IMR-90 (cell line): ENCODE measurements at regions not wholly inside any gene's neighbourhood (a gene's known extent, or its start where the extent isn't known, plus 50 kb on each side); places are given as distances from the start of the nearest gene placed in this dataset.

Source experiments
- ATAC-seq: fragments of 200-7000 bp; cut with Tn5 transposase; 2 replicates; pipeline ENCODE4 v1.9.1; 2020; ENCODE audit warnings: low read depth, mild to moderate bottlenecking, moderate library complexity
- BruUV-seq: library from RNA; stranded (reverse); fragments of 400-500 nt; replicated peaks from 2 replicates; lab custom pipeline; 2021; lab: Mats Ljungman, UMichigan
- CTCF ChIA-PET: fragments of 300-600 bp; formaldehyde crosslinking; extraction: SDS; loops from one replicate; lab custom pipeline; 2021; ENCODE audit warnings: antibody characterized with exemption; lab: Yijun Ruan, JAX
- POLR2A ChIA-PET: fragments of 300-600 bp; sonication (Branson Sonifier 250); formaldehyde crosslinking; loops from one replicate; lab custom pipeline; 2022; ENCODE audit warnings: antibody characterized with exemption; ENCODE audit not compliant: unreplicated experiment; lab: Charles Lee
- DNase-seq: peaks from one replicate; pipeline ENCODE4 v3.0.0; 2013
- H2AFZ ChIP-seq: replicated peaks from 2 replicates; pipeline ENCODE3; 2013; ENCODE audit warnings: low read length, mild to moderate bottlenecking; ENCODE audit not compliant: poor library complexity
- H2AK5ac ChIP-seq: 2 replicates; pipeline ENCODE4 v1.6.1; 2013; ENCODE audit warnings: low read depth, low read length, inconsistent platforms
- H2AK9ac ChIP-seq: replicated peaks from 2 replicates; pipeline ENCODE3; 2013; ENCODE audit warnings: mild to moderate bottlenecking, low read depth, low read length, moderate library complexity; ENCODE audit not compliant: poor library complexity
- H2BK120ac ChIP-seq: 2 replicates; pipeline ENCODE4 v1.6.1; 2013; ENCODE audit warnings: low read depth, low read length, inconsistent platforms
- H2BK15ac ChIP-seq: 3 replicates; pipeline ENCODE4 v1.6.1; 2013; ENCODE audit warnings: low read depth, low read length, inconsistent platforms
- H2BK20ac ChIP-seq: 2 replicates; pipeline ENCODE4 v1.6.1; 2013; ENCODE audit warnings: low read depth, mild to moderate bottlenecking, inconsistent platforms, low read length, moderate library complexity
- H2BK5ac ChIP-seq: 2 replicates; pipeline ENCODE4 v1.6.1; 2013; ENCODE audit warnings: mild to moderate bottlenecking, low read depth, low read length, inconsistent platforms; ENCODE audit not compliant: poor library complexity, severe bottlenecking
- H3K14ac ChIP-seq: replicated peaks from 2 replicates; pipeline ENCODE4 v1.6.1; 2013; ENCODE audit warnings: low read depth, low read length, inconsistent platforms
- H3K18ac ChIP-seq: 2 replicates; pipeline ENCODE4 v1.6.1; 2013; ENCODE audit warnings: low read depth, low read length, control low read depth
- H3K23ac ChIP-seq: 2 replicates; pipeline ENCODE4 v1.6.1; 2013; ENCODE audit warnings: low read depth, low read length, inconsistent platforms
- H3K27ac ChIP-seq: 2 replicates; pipeline ENCODE4 v1.5.1; 2013; ENCODE audit warnings: mild to moderate bottlenecking, control low read depth, low read length; ENCODE audit not compliant: insufficient read depth
- H3K27me3 ChIP-seq: 2 replicates; pipeline ENCODE4 v1.6.1; 2013; ENCODE audit warnings: low read length; ENCODE audit not compliant: control insufficient read depth, insufficient read depth
- H3K36me3 ChIP-seq: 2 replicates; pipeline ENCODE4 v1.6.1; 2013; ENCODE audit warnings: low read length, mixed read lengths; ENCODE audit not compliant: control insufficient read depth, insufficient read depth
- H3K4ac ChIP-seq: 2 replicates; pipeline ENCODE4 v1.6.1; 2013; ENCODE audit warnings: low read depth, low read length, inconsistent platforms
- H3K4me1 ChIP-seq: 2 replicates; pipeline ENCODE4 v1.6.1; 2013; ENCODE audit warnings: low read length, mixed read lengths; ENCODE audit not compliant: control insufficient read depth, insufficient read depth
- H3K4me2 ChIP-seq: 2 replicates; pipeline ENCODE4 v1.6.1; 2013; ENCODE audit warnings: low read depth, mild to moderate bottlenecking, control low read depth, low read length, moderate library complexity
- H3K4me3 ChIP-seq: 2 replicates; pipeline ENCODE4 v1.5.1; 2013; ENCODE audit warnings: low read depth, mild to moderate bottlenecking, control low read depth, low read length, moderate library complexity; ENCODE audit not compliant: insufficient read depth
- H3K56ac ChIP-seq: 2 replicates; pipeline ENCODE4 v1.6.1; 2013; ENCODE audit warnings: low read length, inconsistent platforms; ENCODE audit not compliant: insufficient read depth; ENCODE audit errors: extremely low read depth
- H3K79me1 ChIP-seq, 2 experiments: 2 replicates each; pipeline ENCODE4 v1.6.1; 2013; ENCODE audit warnings: low read length in 2 of 2, inconsistent platforms in 1 of 2, low read depth in 1 of 2
- H3K9ac ChIP-seq: 2 replicates; pipeline ENCODE4 v1.6.1; 2013; ENCODE audit warnings: low read depth, low read length, control low read depth
- H3K9me1 ChIP-seq: 2 replicates; pipeline ENCODE4 v1.6.1; 2013; ENCODE audit warnings: low read length, inconsistent platforms; ENCODE audit not compliant: insufficient read depth
- H3K9me3 ChIP-seq: 2 replicates; pipeline ENCODE4 v1.6.1; 2013; ENCODE audit warnings: low read length; ENCODE audit not compliant: control insufficient read depth, insufficient read depth
- H4K20me1 ChIP-seq: 2 replicates; pipeline ENCODE4 v1.6.1; 2013; ENCODE audit warnings: low read length, inconsistent platforms; ENCODE audit not compliant: insufficient read depth
- H4K5ac ChIP-seq: 2 replicates; pipeline ENCODE4 v1.6.1; 2013; ENCODE audit warnings: mild to moderate bottlenecking, low read depth, low read length, control low read depth
- H4K8ac ChIP-seq, 2 experiments: 2 replicates each; pipeline ENCODE4 v1.6.1; 2013; ENCODE audit warnings: low read depth in 2 of 2, low read length in 2 of 2, control low read depth in 1 of 2, inconsistent platforms in 1 of 2
- H4K91ac ChIP-seq: 2 replicates; pipeline ENCODE4 v1.6.1; 2013; ENCODE audit warnings: low read depth, low read length, inconsistent platforms; ENCODE audit not compliant: insufficient read depth
- BHLHE40 ChIP-seq: fragments of 150-350 bp; IDR thresholded peaks from 2 replicates; pipeline ENCODE4 v1.6.1; 2016; ENCODE audit warnings: mild to moderate bottlenecking, low read depth, low read length
- CEBPB ChIP-seq: IDR thresholded peaks from 2 replicates; pipeline ENCODE4 v1.6.1; 2012; ENCODE audit warnings: low read depth, low read length, improper control_type of control experiment
- CHD1 ChIP-seq: IDR thresholded peaks from 2 replicates; pipeline ENCODE4 v1.6.1; 2012; ENCODE audit warnings: low read depth, low read length, improper control_type of control experiment
- CTCF ChIP-seq: conservative IDR thresholded peaks from 2 replicates; pipeline ENCODE4 v1.5.1; 2012; ENCODE audit warnings: mild to moderate bottlenecking, low read depth, low read length, improper control_type of control experiment
- ELK1 ChIP-seq: fragments of 150-350 bp; IDR thresholded peaks from 2 replicates; pipeline ENCODE4 v1.6.1; 2016; ENCODE audit warnings: low read depth, mild to moderate bottlenecking, low read length, moderate library complexity, borderline replicate concordance
- FOS ChIP-seq: fragments of 150-350 bp; IDR thresholded peaks from 2 replicates; pipeline ENCODE4 v1.6.1; 2016; ENCODE audit warnings: low read depth, low read length
- MAFK ChIP-seq: IDR thresholded peaks from 2 replicates; pipeline ENCODE4 v1.6.1; 2012; ENCODE audit warnings: low read depth, low read length, improper control_type of control experiment
- MAZ ChIP-seq: IDR thresholded peaks from 2 replicates; pipeline ENCODE4 v1.6.1; 2012; ENCODE audit warnings: low read depth, mild to moderate bottlenecking, low read length, improper control_type of control experiment, moderate library complexity, borderline replicate concordance
- MXI1 ChIP-seq: IDR thresholded peaks from 2 replicates; pipeline ENCODE4 v1.6.1; 2012; ENCODE audit warnings: low read depth, mild to moderate bottlenecking, low read length, moderate library complexity, borderline replicate concordance
- NFE2L2 ChIP-seq: fragments of 150-350 bp; IDR thresholded peaks from 2 replicates; pipeline ENCODE4 v1.6.1; 2016; ENCODE audit warnings: low read depth, mild to moderate bottlenecking, low read length
- POLR2A ChIP-seq: IDR thresholded peaks from 2 replicates; pipeline ENCODE4 v1.6.1; 2012; ENCODE audit warnings: mild to moderate bottlenecking, low read depth, low read length
- RAD21 ChIP-seq: IDR thresholded peaks from 2 replicates; pipeline ENCODE4 v1.6.1; 2012; ENCODE audit warnings: low read length, improper control_type of control experiment
- RFX5 ChIP-seq: IDR thresholded peaks from 2 replicates; pipeline ENCODE4 v1.8.0; 2012; ENCODE audit warnings: low read depth, mild to moderate bottlenecking, low read length, moderate library complexity
- SMC3 ChIP-seq: fragments of 150-350 bp; IDR thresholded peaks from 2 replicates; pipeline ENCODE4 v1.6.1; 2016; ENCODE audit warnings: low read depth, mild to moderate bottlenecking, antibody characterized with exemption, low read length, moderate library complexity
- WGBS, 2 experiments: methylation state at CpG; one replicate each; pipeline versions ENCODE4 v1.1.5 to v1.1.7; 2013; ENCODE audit warnings: missing lambda C conversion rate in 2 of 2; ENCODE audit not compliant: insufficient read length in 1 of 2; ENCODE audit errors: extremely low coverage in 2 of 2; 5-methylcytosine and 5-hydroxymethylcytosine counted together
- dilution Hi-C: fragments of 300-500 bp; cut with HindIII; formaldehyde crosslinking; loops from one replicate; pipeline ENCODE4 v1.14.3; 2018; ENCODE audit warnings: low sequenced_read_pairs; ENCODE audit not compliant: unreplicated experiment
- in situ Hi-C: fragments of 300-500 bp; cut with MboI; formaldehyde crosslinking; loops from 3 replicates; pipeline ENCODE4 v1.14.3; 2019; ENCODE audit warnings: low sequenced_read_pairs, inconsistent platforms, mixed read lengths
- intact Hi-C: fragments of 100-400 bp; cut with micrococcal nuclease; formaldehyde crosslinking; loops from 2 replicates; pipeline ENCODE4 v1.10.0; 2022
- TF ChIP-seq, protein P1 (sequence below): fragments of 150-350 bp; IDR thresholded peaks from 2 replicates; pipeline ENCODE4 v1.6.1; 2017; ENCODE audit warnings: mild to moderate bottlenecking, antibody characterized with exemption, low read length, low read depth

DNA sequence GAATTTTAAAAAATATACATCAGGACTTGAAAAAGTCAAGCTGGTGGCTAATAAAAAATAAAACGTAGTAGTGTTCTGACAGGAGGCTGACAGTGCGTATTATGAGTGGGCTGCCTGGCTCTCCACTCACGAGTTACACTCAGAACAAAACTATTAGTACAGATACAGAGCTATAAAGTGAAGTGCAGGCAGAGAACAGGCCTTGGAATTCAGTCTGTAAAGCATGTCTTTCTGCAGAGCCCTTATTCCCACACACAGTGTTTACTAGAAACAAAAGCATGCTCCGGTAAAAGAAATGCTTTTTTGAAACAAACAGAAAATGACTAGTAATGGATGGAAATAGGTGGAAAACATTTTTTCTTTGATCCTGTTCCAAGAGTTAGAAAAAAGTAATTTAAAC is 334.7 kb downstream of the DIRAS2 start:
- H3K9me1 ChIP-seq = no peaks in the 10 kb centered on the region
- no peak for ATAC-seq
- in situ Hi-C loops = no loop called here

More for the DNA sequence above, 334.7 kb downstream of the DIRAS2 start:
- no peaks in the 10 kb centered on the region for H3K4me1 ChIP-seq
- dilution Hi-C loops = no loop called here
- H2BK15ac ChIP-seq = no peak overlapping the region
- no peak overlapping the region for H4K5ac ChIP-seq
- H3K9ac ChIP-seq = no peak overlapping the region
- no peak overlapping the region for H3K4me3 ChIP-seq
- ChIA-PET POLR2A (no interaction called here), CTCF (no interaction called here)
- no peak overlapping the region for H3K4ac ChIP-seq
- H3K56ac ChIP-seq = no peak overlapping the region
- no peak overlapping the region for H3K23ac ChIP-seq
- H4K8ac ChIP-seq = no peak overlapping the region
- no peak overlapping the region for H2BK5ac ChIP-seq
- TF ChIP-seq MAZ (no peak), RAD21 (no peak), MAFK (no peak), NFE2L2 (no peak), ELK1 (no peak), BHLHE40 (no peak), POLR2A (no peak), CHD1 (no peak), MXI1 (no peak), CEBPB (no peak), SMC3 (no peak), RFX5 (no peak), FOS (no peak), CTCF (no peak)
- TF ChIP-seq, protein P1, sequence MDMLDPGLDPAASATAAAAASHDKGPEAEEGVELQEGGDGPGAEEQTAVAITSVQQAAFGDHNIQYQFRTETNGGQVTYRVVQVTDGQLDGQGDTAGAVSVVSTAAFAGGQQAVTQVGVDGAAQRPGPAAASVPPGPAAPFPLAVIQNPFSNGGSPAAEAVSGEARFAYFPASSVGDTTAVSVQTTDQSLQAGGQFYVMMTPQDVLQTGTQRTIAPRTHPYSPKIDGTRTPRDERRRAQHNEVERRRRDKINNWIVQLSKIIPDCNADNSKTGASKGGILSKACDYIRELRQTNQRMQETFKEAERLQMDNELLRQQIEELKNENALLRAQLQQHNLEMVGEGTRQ = no peak
- H2AK9ac ChIP-seq = no peak overlapping the region
- no peak overlapping the region for H3K18ac ChIP-seq
- intact Hi-C loops = no loop called here
- no peak overlapping the region for H4K91ac ChIP-seq
- DNase-seq = no peak
- H3K27ac ChIP-seq = no peak overlapping the region
- H2BK120ac ChIP-seq = no peak overlapping the region
- H2AFZ ChIP-seq = no peak overlapping the region
- H2AK5ac ChIP-seq = no peak overlapping the region
- no peak overlapping the region for H3K14ac ChIP-seq
- H3K9me3 ChIP-seq = no peaks in the 10 kb centered on the region
- no peaks in the 10 kb centered on the region for H3K36me3 ChIP-seq
- no peaks in the 10 kb centered on the region for H3K79me1 ChIP-seq
- H4K20me1 ChIP-seq = no peaks in the 10 kb centered on the region
- no peak overlapping the region for H3K4me2 ChIP-seq
- WGBS, 2 experiments = no CpG with 5 or more reads among the region's 4 CpGs
- no TSS peak for BruUV-seq
- H3K27me3 ChIP-seq = no peaks in the 10 kb centered on the region; the same call in 1 of the 2 replicates
- no peak overlapping the region for H2BK20ac ChIP-seq
